Astrocyte of the spinal cord (primary cell): ENCODE measurements at regions not wholly inside any gene's neighbourhood (a gene's known extent, or its start where the extent isn't known, plus 50 kb on each side); places are given as distances from the start of the nearest gene placed in this dataset.
"Not testable (repeated sequence)": the region's sequence is repeated elsewhere in the genome, so short reads cannot be mapped to it uniquely, and the experiment has no call there.

Experiments
- DNase-seq: peaks from one replicate; pipeline ENCODE4 v3.0.0; 2011; ENCODE audit warnings: low read depth, low spot score
- H3K4me3 ChIP-seq: 2 replicates; pipeline ENCODE4 v1.5.1; 2011; ENCODE audit warnings: low read depth, mild to moderate bottlenecking, low read length, moderate library complexity
- in situ Hi-C: cut with HindIII; loops from 2 replicates; pipeline ENCODE4 v1.10.0; 2017; ENCODE audit warnings: low sequenced_read_pairs
- TF ChIP-seq, protein P1 (sequence below): IDR thresholded peaks from 2 replicates; pipeline ENCODE4 v1.5.1; 2012; ENCODE audit warnings: low read depth, mild to moderate bottlenecking, low read length, inconsistent platforms

DNA sequence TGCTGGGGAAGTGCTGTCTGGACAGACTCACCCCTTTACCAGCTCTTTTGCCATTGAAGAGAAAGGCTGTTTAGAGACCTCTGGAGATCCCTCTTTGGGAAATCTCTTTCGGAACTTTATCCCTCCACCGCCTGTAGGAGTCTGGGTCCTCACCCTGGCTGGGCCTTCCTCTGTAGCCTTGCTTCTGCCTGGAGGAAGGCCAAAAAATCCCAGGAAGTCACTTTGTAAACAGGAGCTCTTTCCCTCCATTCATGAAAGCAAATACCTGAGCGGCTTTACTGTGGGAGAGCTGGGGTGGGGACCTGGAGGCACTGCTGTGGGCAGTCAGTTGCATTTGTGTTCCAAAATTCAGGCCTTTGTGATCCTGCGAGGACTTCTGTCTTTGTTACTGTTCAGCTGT is 126.2 kb downstream of the KLF6 start:
- no peak for DNase-seq
- no peak overlapping the region for H3K4me3 ChIP-seq
- in situ Hi-C loops = no loop called here
- TF ChIP-seq, protein P1, sequence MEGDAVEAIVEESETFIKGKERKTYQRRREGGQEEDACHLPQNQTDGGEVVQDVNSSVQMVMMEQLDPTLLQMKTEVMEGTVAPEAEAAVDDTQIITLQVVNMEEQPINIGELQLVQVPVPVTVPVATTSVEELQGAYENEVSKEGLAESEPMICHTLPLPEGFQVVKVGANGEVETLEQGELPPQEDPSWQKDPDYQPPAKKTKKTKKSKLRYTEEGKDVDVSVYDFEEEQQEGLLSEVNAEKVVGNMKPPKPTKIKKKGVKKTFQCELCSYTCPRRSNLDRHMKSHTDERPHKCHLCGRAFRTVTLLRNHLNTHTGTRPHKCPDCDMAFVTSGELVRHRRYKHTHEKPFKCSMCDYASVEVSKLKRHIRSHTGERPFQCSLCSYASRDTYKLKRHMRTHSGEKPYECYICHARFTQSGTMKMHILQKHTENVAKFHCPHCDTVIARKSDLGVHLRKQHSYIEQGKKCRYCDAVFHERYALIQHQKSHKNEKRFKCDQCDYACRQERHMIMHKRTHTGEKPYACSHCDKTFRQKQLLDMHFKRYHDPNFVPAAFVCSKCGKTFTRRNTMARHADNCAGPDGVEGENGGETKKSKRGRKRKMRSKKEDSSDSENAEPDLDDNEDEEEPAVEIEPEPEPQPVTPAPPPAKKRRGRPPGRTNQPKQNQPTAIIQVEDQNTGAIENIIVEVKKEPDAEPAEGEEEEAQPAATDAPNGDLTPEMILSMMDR = no peak

DNA sequence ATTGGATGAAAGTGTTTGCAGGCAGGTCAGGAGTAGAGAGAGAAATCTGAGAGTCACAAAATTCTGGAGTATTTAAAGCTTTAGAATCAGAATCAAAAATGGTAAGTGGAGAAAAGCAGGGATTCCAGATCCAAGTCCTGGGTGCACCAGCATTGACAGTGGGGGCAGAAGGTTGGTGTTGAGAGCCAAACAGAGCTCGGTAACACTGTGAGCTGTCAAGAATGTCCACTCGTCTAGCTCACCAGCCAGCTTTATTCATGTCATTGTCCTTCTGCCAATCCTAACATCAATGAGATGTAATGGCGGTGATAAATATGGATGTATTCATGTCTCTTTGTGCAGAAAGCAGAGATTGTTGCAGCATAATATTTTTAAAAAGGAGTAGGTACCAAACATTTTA is 128.8 kb downstream of the KLF6 start:
- H3K4me3 ChIP-seq = no peak overlapping the region
- in situ Hi-C loops = no loop called here
- no peak for DNase-seq
- TF ChIP-seq, protein P1 = no peak

DNA sequence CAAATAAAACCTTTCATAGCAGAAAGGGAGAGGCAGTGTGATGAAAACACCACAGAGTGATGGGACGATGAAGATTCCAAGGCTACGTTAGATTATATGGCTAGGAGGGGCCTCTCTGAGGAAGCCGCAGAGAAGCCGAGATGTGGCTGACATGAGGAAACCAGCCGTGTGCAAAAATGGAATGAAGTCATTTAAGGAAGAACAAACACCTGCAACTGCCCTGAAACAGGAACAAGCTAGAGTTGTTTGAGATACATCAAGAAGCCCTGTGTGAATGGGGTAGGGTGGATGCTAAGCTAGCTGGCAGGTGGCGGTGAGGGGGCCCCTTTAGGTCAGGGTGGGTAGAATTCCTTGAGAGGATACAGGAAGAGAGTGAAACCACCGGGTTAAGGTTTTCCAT is 129.5 kb downstream of the KLF6 start:
- DNase-seq = no peak
- in situ Hi-C loops = no loop called here
- TF ChIP-seq, protein P1 = no peak
- H3K4me3 ChIP-seq = no peak overlapping the region

DNA sequence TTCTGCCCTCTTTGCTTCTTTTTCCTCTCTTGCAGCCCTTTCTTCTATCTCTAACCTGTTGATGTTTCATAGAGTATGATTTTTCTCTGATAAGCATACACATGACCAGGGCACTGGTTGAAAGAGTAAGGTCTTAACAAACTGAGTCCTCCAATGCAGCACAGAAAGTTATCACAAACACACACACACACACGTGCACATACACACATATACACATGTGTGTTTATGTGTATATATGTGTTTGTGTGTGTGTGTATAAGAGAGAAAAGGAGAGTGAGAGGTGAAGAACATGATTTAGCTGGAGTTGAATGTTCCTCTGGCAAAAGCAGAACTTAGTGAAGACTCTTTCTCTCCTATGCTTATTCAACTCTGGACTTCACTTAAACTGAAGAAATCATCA is 130.0 kb downstream of the KLF6 start:
- no peak overlapping the region for H3K4me3 ChIP-seq
- in situ Hi-C loops = no loop called here
- TF ChIP-seq, protein P1 = no peak
- DNase-seq = no peak

DNA sequence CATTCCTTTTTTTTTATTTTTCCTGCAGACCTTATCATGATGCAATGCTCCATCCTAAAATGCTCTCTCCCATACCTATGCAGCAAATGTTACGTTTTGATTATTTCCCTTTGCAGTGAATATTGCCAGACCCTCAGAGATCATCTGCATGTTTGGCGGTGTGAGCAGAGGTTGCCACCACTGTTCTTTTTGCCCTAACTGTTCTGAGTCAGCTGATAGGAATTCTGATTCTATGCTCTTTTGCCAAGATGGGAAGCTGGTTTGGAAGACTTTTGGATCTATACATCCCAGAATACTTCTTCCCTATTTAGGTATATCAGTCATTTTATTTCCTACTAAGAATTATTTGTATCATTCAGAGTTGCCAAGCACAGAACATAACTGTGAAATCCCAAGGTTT is 130.5 kb downstream of the KLF6 start:
- in situ Hi-C loops = no loop called here
- DNase-seq = no peak
- H3K4me3 ChIP-seq = no peak overlapping the region
- TF ChIP-seq, protein P1 = no peak

DNA sequence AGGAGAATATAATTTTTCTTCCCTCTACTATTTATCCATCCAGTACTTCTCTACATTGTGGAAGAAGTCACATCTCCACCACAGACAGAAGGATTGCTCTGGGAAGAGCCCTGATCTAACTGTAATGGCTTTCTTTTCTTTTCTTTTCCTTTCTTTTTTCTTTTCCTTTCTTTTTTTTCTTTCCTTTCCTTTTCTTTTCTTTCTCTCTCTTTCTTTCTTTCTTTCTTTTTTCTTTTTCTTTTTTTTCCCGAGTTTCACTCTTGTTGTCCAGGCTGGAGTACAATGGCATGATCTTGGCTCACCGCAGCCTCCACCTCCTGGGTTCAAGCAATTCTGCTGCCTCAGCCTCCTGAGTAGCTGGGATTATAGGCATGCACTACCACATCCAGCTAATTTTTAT is 131.7 kb downstream of the KLF6 start:
- in situ Hi-C loops, DNase-seq, H3K4me3 ChIP-seq: not testable (repeated sequence)

DNA sequence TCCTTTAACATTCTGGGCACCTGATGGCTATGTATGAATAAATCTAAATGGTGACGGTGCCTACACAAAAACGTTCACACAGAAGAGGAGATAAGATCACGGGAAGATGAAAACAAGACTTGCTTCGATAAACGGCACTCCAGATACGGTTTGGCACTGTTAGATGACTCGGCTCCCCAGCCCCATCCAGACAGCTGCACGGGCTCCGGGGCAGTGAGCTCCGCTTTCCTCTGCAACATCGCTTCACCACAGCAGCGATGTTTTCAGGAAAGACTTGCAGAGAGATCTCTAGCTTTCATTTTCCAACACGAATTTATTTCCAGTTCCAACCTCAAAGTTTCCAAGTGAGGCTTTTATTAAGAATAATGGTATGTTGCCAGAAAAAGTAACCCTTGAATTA is 132.1 kb downstream of the KLF6 start:
- no peak for DNase-seq
- in situ Hi-C loops = no loop called here
- TF ChIP-seq, protein P1 = no peak
- no peak overlapping the region for H3K4me3 ChIP-seq
